HG02642 (cell line): ENCODE measurements at regions not wholly inside any gene's neighbourhood (a gene's known extent, or its start where the extent isn't known, plus 50 kb on each side); places are given as distances from the start of the nearest gene placed in this dataset.
"Not testable (repeated sequence)": the region's sequence is repeated elsewhere in the genome, so short reads cannot be mapped to it uniquely, and the experiment has no call there.

Source experiments
- ATAC-seq: cut with Tn5 transposase; IDR thresholded peaks from one replicate; pipeline ENCODE4 v1.9.1; 2021; ENCODE audit warnings: mild to moderate bottlenecking; ENCODE audit not compliant: unreplicated experiment, poor library complexity

DNA sequence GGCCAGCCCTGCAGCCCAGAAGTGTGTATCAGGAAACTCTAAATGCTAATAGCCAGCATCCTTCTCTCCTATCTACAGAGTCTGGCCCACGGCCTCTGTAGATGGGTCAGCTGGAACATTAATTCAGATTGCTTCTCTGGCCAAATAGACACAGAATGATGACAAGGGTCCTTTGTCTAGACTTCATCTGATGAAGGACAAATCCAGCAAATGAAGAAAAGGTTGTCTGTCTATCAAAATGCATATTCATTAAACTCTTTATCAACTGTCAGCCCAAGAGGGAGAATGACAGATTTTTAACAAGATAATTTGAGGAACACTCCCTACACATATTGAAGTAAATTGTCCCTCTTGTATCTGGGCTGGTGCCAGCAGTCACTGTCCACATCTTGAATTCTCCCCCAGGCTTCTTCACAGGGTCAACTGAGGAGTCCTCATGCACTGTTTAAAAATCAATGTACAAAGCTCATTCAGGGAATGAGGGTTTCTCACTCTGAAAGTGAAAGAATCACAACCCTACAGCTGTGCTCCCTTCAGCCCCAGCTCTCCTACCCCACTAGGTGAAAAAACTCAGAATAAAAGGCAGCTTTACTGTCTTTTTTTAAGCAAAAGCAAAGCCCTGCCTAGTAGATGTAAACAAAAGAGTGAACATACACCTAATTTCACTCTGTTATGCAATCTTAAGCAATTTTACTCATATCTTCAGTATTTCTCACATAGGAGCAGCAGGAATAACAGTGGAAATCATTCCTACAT lies 507.7 kb downstream of the IGSF11 start:
- ATAC-seq, result peak; percentile 67

DNA sequence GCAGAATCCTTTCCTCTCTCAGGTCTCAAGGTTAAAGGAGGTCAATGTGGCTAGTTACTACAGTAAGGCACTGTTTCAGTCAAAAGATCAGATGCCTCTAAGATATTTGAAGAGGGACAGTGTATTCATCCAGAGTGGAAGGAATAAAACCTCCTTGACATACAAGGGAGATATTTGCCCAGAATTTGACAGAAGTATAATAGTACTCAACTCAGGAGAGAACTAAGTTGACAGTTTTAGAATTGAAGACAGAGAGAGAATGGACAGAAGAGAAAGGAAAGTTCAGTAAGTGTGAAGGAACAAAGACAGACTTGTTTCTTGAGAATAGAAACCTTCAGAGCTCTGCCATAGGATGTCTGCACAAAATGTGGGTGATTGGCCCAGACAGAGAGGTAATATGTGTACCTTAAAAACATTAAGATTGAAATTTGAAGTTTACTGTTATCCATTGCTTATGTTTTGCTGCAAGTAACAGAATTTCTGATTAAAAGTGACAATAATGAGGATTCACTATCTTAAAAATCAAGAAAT lies 507.1 kb downstream of the IGSF11 start:
- ATAC-seq, result peak; percentile 29

DNA sequence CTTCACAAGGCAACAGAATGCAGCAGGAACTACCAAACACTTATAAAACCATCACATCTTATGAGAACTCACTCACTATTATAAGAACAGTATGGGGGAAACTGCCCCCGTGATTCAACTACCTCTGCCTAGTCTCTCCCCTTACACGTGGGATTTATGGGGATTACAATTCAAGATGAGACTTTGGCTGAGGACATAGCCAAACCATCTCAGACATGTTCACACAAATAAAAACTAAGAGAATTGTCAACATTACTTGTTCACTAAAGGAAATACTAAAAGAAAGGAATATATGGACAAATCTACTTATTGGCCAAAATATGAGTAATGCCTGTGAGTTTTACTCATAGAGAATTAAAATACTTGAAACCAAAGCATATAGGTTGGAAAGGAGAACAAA lies 505.1 kb downstream of the IGSF11 start:
- ATAC-seq, result no peak

DNA sequence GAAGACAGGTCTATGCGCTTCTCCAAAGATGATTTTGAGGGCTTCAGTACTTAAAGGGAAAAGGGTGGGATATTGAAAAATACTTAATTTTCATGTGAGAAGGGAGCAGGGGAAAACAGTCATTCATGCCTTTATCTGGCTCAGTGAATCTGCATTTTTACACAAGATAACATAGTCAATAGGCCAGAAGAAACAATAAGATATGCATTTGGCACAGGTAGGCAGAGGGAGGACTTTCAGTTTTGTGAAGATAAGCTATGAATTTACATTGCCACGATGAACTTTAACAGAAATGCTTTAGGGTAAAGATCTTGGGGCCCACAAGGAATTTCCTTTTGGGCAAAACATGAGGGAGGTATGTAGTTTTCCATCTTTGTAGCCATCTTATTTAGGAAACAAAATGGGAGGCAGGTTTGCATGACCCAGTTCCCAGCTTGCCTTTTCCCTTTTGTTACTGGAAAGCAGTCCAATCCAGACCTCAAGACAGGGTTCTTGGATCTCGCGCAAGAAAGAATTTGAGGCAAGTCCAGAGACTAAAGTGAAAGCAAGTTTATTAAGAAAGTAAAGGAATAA lies 504.2 kb downstream of the IGSF11 start:
- ATAC-seq, result no peak

DNA sequence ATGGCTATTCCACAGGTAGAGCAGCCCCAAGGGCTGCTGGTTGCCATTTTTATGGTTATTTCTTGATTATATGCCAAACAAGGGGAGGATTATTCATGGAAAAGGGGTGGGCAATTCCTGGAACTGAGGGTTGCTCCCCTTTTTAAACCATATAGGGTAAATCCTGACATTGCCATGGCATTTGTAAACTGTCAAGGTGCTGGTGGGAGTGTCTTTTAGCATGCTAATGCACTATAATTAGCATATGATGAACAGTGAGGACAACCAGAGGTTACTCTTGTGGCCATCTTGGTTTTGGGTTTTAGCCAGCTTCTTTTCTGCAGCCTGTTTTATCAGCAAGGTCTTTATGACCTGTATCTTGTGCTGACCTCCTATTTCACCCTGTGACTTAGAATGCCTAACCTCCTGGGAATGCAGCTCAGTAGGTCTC lies 503.7 kb downstream of the IGSF11 start:
- ATAC-seq, result not testable (repeated sequence)

DNA sequence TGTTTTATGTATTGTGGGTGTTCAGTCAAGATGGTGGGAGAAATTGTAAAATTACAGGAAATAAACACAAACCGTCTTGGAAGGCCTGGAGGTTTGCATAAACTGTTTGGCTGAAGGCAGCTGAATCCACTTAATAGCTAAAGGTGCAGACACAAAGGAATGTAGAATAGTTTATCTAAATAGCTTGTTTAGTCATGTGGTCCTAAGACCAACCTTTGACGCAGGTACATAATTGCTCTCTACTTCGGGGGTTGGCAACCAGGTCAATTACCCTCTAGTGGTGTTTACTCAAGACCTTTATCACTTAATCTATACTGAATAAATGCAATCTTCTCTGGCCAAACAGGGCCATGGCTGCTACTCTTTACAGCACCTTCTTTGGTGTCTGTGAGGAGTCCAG lies 502.8 kb downstream of the IGSF11 start:
- no peak for ATAC-seq

DNA sequence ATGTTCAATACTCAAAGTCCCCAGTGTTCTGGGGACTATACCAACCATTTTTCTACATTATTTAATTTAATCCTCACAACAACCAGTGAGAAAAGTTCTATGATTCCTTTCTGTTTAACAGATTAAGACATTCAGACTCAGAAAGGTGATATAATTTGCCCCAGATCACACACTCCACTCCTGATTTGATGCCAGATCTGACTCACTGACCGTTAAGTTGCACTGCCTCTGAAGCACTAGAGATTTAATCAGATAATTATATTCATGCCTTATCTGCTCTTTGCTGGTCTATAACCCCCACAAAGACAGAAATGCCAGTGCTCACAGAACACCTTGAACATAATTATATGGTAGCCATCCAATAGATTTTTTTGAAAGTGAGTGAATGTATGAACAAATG lies 501.0 kb downstream of the IGSF11 start:
- ATAC-seq, result no peak

DNA sequence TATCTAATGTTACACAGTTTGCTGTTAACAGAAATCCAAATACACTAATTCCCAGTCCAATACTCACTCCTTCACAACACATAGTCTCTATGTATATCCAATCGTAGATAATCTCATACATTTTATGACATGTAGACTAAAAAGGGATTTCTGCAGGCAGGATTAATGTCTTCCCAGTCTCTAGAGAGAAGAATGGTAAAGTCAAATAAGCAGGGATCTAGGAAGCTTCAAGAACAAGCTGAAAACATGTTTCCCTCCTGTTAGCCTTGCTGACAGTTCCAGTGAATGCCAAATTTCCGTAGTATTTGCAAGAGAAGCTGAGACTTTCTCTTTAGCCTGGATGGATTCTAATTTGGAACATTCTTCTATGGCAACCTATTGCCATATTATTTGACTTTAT lies 500.1 kb downstream of the IGSF11 start:
- no peak for ATAC-seq

DNA sequence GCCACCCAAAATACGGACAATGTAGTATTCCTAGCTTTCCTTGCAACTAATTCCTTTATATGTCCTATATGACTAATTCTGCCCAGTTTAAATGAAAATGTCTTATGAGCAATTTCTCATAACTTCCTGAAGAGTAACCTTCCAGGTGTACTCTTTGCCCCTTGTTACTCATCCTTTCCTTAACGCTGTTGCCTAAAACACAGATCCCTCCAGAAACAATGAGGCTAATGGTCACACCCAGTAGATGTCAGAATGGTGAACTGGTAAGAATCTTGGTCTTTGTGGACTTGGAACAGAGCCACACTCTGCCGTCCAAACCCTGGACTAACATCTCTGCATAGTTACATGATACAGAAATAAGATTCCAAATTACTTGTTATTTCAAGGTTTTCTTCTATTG lies 497.9 kb downstream of the IGSF11 start:
- no peak for ATAC-seq

DNA sequence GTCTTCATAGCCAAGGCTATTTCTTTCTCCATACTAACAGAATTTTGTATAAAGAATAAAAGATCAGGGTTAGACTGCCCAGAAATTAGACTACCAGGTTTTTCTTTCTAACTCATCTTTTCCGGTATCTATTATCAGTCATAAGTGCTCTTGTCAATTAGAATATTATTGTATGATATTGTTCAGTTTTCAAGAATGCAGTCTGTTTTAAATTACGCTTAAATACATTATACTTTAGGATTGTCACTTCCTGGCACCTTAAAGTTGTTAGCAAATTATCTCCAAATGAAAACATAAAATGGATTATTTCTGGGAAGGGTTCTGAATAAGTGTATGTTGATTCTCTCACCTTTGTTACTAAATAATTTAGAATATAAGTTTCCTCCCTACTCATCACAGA lies 497.2 kb downstream of the IGSF11 start:
- no peak for ATAC-seq

DNA sequence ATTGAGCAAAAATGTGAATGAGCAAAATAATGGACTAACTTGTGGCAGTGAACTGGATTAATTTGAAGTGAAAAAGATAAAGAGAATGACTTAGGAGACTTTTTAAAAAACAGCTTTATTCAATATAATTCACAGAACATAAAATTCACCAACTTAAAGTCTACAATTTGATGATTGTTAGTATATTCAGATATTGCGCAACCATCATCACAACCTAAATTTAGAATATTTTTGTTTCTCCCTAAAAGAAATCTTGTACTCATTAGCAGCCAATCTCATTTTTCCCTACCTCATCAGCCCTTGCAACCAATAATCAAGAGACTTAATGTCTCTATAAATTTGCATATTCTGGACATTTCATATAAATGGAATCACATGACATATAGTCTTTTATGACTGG lies 496.5 kb downstream of the IGSF11 start:
- no peak for ATAC-seq

DNA sequence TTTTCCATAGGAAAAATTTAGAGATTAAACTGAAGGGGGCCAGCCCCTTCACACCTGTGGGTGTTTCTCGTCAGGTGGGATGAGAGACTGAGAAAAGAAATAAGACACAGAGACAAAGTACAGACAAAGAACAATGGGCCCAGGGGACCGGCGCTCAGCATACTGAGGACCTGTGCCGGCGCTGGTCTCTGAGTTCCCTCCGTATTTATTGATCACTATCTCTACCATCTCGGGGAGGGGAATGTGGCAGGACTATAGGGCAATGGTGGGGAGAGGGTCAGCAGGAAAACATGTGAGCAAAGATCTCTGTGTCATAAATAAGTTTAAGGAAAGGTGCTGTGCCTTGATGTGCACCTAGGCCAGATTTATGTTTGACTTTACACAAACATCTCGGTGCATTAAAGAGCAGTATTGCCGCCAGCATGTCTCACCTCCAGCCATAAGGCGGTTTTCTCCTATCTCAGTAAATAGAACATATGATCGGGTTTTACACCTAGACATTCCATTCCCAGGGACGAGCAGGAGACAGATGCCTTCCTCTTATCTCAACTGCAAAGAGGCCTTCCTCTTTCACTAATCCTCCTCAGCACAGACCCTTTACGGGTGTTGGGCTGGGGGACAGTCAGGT lies 494.7 kb downstream of the IGSF11 start:
- ATAC-seq, result not testable (repeated sequence)

DNA sequence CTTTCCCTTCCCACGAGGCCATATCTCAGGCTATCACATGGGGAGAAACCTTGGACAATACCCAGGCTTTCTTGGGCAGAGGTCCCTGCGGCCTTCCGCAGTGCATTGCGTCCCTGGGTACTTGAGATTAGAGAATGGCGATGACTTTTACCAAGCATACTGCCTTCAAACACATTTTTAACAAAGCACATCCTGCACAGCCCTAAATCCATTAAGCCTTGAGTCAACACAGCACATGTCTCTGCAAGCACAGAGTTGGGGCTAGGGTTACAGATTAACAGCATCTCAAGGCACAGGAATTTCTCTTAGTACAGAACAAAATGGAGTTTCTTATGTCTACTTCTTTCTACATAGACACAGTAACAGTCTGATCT lies 494.2 kb downstream of the IGSF11 start:
- ATAC-seq, result not testable (repeated sequence)

DNA sequence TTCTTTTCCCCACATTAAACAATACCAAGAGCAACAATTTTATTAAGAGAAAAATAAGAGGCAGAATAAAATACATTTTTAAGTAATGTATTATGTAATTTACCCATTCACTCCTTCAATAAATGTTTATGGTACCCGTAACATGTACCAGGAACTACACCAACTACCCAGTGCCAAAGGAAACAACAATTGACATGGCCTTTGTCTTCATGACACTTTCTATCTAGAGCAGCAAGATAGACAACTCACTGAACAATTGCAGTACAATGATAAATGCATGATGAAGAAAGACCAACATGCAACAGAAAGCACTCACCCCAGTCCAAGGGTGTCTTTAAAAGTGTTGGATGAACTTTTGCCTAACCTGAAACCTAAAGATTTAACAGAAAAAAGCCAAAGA lies 493.8 kb downstream of the IGSF11 start:
- no peak for ATAC-seq

DNA sequence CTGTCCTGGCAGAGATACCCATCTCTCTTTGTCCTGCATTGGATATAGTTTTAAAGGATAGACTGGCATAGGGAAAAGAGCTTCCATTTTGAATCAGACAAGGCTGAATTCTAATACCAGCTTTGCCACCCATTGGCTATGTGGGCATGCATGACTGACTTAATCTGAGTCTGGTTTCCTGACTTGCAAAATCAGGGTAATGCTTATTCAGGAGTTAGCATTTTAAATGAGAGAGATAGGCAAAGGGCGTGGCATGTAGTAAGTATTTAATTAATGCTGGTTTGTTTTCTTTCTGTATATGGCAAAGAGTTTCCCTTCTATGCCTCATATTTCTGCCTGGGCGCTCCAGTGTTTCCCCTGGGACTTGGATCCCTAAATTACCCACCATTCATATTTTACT lies 492.9 kb downstream of the IGSF11 start:
- ATAC-seq, result no peak

DNA sequence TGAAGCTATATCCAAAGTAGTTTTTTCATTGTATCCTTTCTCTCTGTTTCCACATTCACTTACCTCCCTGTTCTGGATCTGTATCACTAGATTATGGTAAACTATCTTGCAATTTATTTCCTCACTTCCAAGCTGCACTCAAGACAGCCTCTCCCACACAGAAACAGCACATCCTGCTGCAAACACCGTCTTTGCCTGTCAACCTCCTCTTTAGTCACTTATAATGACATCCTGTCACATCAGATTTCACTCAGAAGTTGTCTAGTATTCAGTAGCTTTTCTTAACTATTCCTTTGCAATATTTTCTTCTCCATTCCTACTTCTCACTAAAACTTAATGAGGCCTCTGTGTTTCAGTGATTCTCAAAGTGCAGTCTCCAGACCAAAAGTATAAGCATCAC lies 490.8 kb downstream of the IGSF11 start:
- ATAC-seq, result no peak

DNA sequence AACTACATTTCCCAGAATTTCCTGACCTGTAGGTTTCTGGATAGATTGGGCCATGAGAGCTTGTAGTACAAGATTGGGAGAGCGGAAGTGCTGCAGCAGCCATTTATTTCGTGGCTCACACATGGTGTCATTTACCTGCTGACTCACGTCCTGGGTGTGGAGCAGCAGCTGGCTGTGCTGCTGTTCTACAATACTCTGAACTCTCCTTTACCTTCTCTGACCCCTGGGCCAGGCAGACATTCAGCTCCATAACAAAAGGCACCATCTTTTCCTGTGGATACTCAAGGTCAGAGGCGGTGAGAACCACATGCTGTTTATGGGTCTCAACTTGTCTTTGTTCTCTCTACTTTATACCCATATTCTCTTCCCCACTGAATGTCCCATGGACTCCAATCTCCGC lies 490.2 kb downstream of the IGSF11 start:
- ATAC-seq, result no peak

DNA sequence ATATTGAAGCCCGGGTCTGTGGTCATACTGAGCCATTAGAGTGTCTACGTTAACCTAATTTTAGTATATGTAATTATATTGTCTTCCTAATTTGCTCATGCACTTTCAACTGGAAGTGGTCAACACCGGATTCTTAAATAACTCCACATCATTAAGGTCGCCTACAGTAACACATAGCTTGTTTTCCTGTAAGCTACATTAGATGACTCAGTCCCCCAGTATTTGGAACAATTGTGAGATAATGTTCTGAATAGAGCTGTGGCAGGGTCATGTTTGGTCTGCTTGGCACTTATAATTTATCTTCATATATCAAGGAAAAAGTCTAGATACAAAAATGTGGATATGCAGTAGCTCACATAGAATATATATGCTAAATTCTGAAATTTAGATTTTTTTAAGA lies 486.2 kb downstream of the IGSF11 start:
- no peak for ATAC-seq

DNA sequence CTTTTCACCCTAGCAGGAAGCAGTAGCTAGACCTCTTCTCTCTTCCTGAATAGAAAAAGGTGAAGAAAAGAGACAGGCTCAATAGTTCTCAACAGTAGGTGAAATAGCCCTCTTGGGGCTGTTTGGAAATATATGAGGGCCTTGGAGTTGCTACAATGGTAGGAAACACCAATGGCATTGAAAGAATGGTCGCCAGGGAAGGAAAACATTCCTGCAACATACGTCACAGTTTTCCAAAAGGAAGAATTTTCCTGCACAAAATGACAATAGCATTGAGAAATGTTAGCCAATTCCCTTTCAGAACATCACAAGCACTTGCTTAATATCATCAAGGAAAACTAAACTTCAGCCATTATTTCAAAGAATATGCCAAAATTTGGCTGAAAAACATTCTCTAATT lies 484.5 kb downstream of the IGSF11 start:
- no peak for ATAC-seq

DNA sequence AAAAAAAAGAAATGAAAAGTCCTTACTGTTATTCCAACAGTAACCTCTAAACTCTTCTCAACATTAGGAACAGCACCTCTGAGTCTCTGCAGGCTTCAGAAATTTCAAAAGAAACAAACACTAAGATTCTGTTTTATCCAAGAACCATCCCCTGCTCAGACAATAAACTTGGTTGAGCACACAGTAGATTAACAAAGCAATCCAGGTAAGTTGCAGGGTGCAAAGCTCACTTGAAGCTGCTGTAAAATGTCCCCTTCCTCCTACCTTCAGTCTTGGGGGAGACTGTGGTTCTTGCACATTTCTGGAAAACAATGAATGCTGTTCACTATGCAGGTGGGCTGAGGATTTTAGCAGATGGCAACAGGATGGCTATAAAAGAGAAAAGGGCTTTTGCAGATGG lies 484.1 kb downstream of the IGSF11 start:
- no peak for ATAC-seq

DNA sequence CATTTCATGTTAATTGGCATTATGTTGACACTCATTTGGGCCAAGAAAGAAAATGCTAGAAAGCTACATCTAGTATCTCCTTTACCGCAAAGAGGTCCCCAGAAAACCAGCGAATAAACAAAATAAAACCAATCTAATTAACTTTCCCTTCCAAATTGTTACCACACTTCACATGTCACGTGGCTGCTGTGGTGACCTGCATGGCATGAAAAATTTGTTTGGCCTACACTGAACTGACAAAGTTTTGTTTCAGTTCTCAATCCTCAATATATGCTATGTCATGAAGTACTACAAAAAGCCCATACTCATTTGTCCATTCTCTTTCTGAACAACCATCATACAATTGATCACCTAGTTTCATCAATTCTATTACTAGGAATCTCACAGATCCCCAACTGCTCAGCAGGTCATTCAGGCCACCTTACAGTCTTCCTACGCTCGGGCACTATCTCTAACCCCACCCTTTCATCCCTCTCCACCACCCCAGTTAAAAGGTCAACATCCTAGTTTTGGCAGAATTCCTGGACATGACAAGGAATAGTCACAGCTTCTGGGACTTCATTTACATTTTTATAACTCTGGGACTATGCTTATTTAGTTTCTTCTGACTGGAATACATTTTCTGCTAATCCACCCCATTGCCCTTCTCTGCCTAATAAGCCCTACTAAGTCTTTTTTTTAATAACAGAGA lies 480.4 kb downstream of the IGSF11 start:
- no peak for ATAC-seq
